ENCODE measurements at regions not wholly inside any gene's neighbourhood (a gene's known extent, or its start where the extent isn't known, plus 50 kb on each side); places are given as distances from the start of the nearest gene placed in this dataset.

DNA sequence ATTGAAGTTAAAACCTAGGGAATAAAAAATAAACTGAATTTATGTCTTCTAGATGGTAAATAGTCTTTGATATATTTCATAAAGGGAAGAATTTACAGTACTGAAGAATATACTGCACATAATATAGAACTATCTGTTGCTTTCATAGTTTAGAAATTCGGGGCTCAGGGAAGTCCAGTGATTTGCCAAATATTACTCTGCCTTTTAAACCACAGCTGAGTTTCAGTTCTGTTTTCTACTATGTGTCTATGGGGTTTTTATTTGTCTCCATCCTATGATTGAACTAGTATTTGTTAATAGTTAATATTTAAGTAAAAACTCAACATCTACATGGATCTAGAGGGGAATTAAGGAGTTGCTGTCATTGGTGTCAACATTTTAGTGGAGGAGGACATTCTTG lies 715.0 kb upstream of the CDH8 start:
- H3K27me3 ChIP-seq (ENCODE audit: insufficient read depth, low read length), result no peaks in the 10 kb centered on the region
- Mint-ChIP-seq H3K27ac (no peak overlapping the region), H3K4me1 (no peaks in the 10 kb centered on the region; a peak in 1 of 4 replicates), H3K27me3 (ENCODE audit: low read depth) (no peaks in the 10 kb centered on the region; the same call in 1 of the 2 replicates), H3K9me3 (no peaks in the 10 kb centered on the region), H3K36me3 (ENCODE audit: insufficient read depth in 1 of 3, low read depth in 3 of 3) (no peaks in the 10 kb centered on the region; a peak in 1 of 7 replicates), H3K4me3 (no peak overlapping the region)
- H3T11ph ChIP-seq (ENCODE audit: low read length), result no peak overlapping the region
- H2AFZ ChIP-seq (ENCODE audit: low read length), result no peak overlapping the region
- no peak overlapping the region for H3K4me2 ChIP-seq (ENCODE audit: insufficient read depth, insufficient read length, low read length)
- H2AK5ac ChIP-seq (ENCODE audit: insufficient read length, low read length), result no peak overlapping the region
- no peaks in the 10 kb centered on the region for H3K79me2 ChIP-seq (ENCODE audit: insufficient read depth, low read length)
- TF ChIP-seq, protein P1, sequence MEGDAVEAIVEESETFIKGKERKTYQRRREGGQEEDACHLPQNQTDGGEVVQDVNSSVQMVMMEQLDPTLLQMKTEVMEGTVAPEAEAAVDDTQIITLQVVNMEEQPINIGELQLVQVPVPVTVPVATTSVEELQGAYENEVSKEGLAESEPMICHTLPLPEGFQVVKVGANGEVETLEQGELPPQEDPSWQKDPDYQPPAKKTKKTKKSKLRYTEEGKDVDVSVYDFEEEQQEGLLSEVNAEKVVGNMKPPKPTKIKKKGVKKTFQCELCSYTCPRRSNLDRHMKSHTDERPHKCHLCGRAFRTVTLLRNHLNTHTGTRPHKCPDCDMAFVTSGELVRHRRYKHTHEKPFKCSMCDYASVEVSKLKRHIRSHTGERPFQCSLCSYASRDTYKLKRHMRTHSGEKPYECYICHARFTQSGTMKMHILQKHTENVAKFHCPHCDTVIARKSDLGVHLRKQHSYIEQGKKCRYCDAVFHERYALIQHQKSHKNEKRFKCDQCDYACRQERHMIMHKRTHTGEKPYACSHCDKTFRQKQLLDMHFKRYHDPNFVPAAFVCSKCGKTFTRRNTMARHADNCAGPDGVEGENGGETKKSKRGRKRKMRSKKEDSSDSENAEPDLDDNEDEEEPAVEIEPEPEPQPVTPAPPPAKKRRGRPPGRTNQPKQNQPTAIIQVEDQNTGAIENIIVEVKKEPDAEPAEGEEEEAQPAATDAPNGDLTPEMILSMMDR (conservative IDR thresholded peaks at IDR 0.05), result no peak
- H4K91ac ChIP-seq (ENCODE audit: insufficient read length, low read depth, low read length), result no peak overlapping the region
- no CpG with 5 or more reads among the region's 1 CpG for WGBS (ENCODE audit: extremely low coverage, insufficient read length, low lambda C conversion rate)
- H4K5ac ChIP-seq (ENCODE audit: insufficient read length, low read depth, low read length), result no peak overlapping the region
- no peak overlapping the region for H2BK15ac ChIP-seq (ENCODE audit: low read depth, low read length)
- no peak overlapping the region for H4K8ac ChIP-seq (replicated peaks; ENCODE audit: insufficient read length, low read depth, low read length)
- H3K27ac ChIP-seq (ENCODE audit: insufficient read length, low read depth, low read length), result no peak overlapping the region
- no peak overlapping the region for H3K18ac ChIP-seq (ENCODE audit: insufficient read length, low read depth, low read length)
- H3K23me2 ChIP-seq (ENCODE audit: insufficient read length, low read depth, low read length, poor library complexity, severe bottlenecking), result no peaks in the 10 kb centered on the region
- DNase-seq, result no peak
- no peak overlapping the region for H2BK120ac ChIP-seq (ENCODE audit: low read depth, low read length, poor library complexity, severe bottlenecking)
- no peak overlapping the region for H2BK12ac ChIP-seq (ENCODE audit: insufficient read length, low read depth, low read length)
- H3K23ac ChIP-seq (ENCODE audit: insufficient read length, low read depth, low read length), result no peak overlapping the region
- no peak overlapping the region for H3K9ac ChIP-seq (ENCODE audit: extremely low read depth, insufficient read length, low read length)
- H2BK20ac ChIP-seq (ENCODE audit: low read depth, low read length, poor library complexity, severe bottlenecking), result no peak overlapping the region
- no peak overlapping the region for H3K14ac ChIP-seq (ENCODE audit: insufficient read depth, low read length)
- H3K9me3 ChIP-seq (ENCODE audit: control insufficient read depth, low read depth, low read length), result no peaks in the 10 kb centered on the region
- no peaks in the 10 kb centered on the region for H3K4me1 ChIP-seq (ENCODE audit: insufficient read depth, low read length)
- H3K56ac ChIP-seq (ENCODE audit: insufficient read length, low read depth, low read length), result no peak overlapping the region
- H3K79me1 ChIP-seq (ENCODE audit: insufficient read depth, low read depth, low read length, poor library complexity, severe bottlenecking), result no peaks in the 10 kb centered on the region
- no peaks in the 10 kb centered on the region for H4K20me1 ChIP-seq (ENCODE audit: control insufficient read depth, insufficient read depth, insufficient read length)
- no peak overlapping the region for H2BK5ac ChIP-seq (ENCODE audit: insufficient read length, low read length)
- H3K4ac ChIP-seq (ENCODE audit: low read depth, low read length), result no peak overlapping the region

All from H9 (cell line).